Amygdala (tissue), 56 donors: ENCODE measurements at regions not wholly inside any gene's neighbourhood (a gene's known extent, or its start where the extent isn't known, plus 50 kb on each side); places are given as distances from the start of the nearest gene placed in this dataset.
A peak's percentile ranks its signal among the peaks of the same experiment; 100 is the strongest.
"Not testable (repeated sequence)": the region's sequence is repeated elsewhere in the genome, so short reads cannot be mapped to it uniquely, and the experiment has no call there.

ENCODE experiments used
- DNase-seq, 56 donors: peaks; one replicate each; lab custom pipeline; 2025; lab: John Stamatoyannopoulos, UW

DNA sequence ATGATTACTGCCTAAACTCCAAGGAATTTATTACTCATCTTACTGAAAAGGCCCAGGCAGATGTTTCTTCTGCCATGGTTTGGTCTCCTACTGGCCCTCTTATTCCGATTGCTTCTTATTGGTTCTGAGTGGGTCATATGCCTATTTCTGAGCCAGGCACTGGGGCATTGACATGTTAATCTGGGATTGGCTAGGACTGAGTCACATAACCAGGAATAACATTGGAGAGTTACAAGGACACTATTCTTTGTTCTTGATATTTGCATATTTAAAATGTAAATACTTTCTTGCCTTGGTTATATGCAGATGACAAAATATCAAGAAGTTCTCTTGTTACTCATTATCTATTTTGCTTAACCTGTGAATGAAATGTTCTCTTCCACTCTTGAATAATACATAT lies 534.4 kb upstream of the SLC39A10 start:
- DNase-seq, result no peak

DNA sequence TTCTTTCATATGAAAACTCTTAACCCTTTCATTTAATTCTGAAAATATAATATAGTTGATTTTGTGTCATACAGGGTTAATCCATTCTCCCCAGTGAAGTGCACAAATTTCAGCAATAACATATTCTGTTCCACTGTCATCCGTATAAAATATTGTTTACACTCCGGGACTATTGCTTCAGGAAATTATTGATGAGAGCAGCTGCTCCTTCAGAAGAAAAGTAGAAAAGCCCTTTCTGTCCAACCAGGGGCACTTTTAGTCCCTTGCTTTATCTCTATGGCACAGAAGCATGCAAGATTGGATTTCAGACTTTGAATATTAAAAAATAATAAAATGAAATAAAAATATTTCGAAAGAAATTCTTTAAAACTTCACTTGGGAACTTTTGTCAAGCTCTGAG lies 535.7 kb upstream of the SLC39A10 start:
- no peak for DNase-seq

DNA sequence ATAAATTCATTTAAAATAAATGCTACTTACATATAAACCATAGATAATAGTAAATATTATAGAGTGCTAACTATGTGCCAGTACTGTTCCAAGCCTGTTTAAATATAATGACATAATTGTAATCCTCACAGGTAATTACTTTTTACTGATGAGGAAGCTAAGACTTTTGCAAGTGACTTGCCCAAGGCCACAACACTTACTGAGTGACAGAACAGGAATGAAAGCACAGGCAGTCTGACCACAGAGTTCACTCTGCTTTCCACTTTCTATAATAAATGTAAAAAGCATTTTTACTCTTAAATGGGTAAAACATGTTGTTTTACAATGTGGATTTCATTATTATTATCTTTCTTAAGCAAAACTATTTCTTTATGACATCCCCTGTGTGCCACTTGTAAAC lies 537.8 kb upstream of the SLC39A10 start:
- no peak for DNase-seq

DNA sequence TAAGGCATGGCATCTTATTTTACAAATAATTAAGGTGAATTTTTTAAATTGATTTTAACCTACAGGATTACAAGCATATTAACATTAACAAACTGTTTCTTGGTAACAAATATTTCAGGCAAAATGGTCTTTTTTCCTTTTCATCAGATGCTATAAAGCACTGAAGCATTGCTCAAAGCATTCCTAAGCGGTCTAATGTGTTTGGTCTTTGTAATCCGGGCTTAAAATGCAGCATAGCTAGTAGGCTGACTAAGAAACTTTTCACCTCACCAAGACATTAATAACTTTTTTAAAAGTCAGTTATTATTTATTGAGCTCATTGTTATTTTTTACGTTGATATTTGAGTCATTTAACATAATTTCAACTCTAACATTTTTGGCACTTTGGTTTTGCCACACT lies 538.8 kb upstream of the SLC39A10 start:
- no peak for DNase-seq

DNA sequence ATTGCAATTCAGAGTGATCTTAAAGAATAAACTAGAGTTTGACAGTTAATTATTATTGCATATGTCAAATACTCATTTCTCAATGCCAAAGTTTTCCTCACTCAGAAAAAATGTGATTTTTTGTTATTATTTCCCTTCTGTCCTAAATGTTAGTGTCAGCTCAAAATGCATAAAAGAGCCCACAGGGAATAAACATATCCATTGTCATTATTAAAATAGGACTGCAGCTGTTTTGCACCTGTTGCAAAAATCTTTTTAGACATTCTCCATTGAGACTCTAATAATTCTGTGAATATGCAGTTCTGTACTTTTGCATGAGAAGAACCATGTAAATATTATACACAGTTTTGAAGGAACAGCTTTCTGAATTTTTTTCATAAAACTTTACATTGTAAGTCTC lies 540.0 kb upstream of the SLC39A10 start:
- DNase-seq, result no peak

DNA sequence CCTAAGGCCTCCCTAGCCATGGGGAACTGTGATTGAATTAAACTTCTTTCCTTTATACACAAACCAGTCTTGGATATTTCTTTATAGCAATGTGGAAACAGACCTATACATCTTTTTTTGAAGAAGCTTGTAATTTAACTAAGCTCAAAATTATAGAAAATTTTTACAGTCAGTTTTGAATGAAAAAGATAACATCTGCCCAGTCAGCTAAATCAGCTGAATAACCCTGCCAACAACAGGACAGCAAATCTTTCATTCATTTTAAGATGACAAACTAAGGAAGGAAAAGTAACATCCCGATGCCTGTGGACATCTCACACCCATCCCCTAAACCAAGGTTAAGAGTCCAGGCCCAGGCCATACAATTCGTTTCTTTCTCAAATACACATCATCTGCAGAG lies 541.3 kb upstream of the SLC39A10 start:
- DNase-seq, result no peak

DNA sequence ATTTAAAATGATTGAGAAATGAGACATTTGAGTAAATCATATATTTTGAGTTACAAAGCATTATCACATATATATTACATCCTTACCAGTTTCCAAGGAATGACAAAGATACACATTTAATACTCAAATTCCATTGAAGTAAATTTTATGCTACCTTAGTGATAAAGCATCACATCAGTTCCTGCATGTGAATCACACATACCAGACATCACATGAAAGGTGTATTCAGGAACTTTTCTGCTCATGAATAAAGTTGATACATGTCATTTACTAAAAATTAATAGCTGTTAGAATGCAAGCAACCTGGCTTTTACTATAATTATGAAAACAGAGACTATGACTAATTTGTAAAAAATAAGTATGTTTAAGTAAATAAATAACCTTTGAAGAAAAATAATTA lies 548.8 kb upstream of the SLC39A10 start:
- no peak for DNase-seq

DNA sequence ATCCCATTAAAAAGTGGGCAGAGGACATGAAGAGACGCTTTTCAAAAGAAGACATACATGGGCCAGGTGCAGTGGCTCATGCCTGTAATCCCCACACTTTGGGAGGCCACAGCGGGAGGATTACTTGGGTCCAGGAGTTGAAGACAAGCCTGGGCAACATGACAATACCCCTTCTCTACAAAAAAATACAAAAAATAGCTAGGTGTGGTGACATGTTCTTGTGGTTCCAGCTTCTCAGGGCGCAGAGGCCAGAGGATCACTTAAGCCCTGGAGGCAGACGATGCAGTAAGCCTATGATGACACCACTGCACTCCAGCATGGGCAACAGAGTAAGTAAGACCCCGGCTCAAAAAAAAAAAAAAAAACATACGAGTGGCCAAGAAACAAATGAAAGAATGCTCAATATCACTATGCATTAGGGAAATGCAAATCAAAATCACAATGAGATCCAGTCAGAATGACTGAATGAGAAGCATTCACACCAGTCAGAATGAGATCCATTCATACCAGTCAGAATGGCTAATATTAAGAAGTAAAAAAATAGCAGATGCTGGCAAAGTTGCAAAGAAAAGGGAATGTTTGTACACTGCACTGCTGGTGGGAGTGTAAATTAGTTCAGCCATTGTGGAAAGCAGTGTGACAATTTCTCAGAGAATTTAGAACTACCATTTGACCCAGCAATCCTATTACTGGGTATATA lies 550.2 kb upstream of the SLC39A10 start:
- DNase-seq, result peak in 1 of 56 donors; percentile 25

DNA sequence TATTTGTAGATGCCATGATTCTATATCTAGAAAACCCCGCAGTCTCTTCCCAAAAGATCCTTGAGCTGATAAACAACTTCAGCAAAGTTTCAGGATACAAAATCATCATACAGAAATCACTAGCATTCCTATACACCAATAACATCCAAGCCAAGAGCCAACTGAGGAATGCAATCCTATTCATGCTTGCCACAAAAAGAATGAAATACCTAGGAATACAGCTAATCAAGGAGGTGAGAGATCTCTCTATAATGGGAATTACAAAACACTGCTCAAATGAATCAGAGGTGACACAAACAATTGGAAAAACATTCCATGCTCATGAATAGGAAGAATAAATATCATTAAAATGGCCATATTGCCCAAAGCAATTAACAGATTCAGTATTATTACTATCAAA lies 551.4 kb upstream of the SLC39A10 start:
- no peak for DNase-seq

DNA sequence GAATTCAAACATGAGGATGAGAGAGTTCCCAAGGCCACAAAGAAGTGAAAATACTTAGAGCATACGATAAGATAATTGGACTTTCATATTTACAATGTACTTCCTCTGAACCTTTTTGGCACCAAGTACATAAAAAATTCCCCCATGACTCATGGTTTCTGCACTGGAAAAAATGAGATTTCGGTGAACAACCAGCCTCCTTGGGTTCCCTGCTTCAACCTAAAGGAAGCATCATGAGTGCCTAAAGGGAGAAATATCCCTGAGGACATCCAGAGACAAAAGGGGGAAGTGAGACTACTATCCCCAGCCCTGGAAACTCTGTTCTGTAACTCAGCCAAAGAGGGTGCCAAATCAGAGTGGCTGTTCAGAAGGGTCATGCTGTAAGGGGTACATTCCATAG lies 562.7 kb upstream of the SLC39A10 start:
- DNase-seq, result no peak

DNA sequence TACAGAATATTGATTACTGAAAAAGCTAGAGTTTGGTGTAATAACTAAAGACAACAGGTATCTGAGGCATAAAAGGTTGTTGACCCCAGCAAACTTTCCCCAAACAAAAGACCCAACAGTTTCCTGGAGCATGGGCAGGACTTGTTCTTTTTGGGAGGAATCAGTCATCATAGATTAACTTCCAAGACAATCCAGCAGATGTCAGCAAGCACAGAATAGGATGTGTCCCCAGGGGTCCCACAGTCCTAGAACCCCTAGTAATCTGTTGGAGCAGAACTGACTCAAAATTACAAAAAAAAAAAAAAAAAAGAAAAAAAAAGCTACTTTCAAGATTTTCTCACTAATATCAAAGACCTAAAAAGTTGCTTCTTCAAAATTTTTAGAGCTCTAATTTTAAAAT lies 564.7 kb upstream of the SLC39A10 start:
- no peak for DNase-seq

DNA sequence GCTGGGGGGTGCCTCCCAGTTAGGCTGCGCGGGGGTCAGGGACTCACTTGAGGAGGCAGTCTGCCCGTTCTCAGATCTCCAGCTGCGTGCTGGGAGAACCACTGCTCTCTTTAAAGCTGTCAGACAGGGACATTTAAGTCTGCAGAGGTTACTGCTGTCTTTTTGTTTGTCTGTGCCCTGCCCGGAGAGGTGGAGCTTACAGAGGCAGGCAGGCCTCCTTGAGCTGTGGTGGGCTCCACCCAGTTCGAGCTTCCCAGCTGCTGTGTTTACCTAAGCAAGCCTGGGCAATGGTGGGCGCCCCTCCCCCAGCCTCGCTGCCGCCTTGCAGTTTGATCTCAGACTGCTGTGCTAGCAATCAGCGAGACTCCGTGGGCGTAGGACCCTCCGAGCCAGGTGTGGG lies 584.2 kb upstream of the SLC39A10 start:
- DNase-seq, result not testable (repeated sequence)

DNA sequence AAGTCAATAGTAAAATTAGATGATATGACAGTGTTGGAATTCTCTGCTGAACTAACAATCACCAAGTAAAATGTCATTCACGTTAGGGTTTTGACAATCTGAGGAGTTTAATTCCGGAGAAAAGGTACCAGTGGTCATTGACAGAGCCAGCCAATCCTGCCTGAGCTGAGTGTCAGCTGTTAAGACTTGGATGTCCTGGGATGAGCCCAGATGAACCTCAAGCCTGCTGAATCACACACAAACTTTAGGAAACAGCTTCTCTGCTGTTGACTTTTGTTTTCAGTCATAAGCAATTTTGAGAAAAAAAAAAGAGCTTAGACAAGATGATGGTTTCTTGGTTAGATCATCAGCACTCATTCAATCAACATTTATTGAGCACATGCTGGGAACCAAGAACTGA lies 600.0 kb upstream of the SLC39A10 start:
- DNase-seq, result no peak

DNA sequence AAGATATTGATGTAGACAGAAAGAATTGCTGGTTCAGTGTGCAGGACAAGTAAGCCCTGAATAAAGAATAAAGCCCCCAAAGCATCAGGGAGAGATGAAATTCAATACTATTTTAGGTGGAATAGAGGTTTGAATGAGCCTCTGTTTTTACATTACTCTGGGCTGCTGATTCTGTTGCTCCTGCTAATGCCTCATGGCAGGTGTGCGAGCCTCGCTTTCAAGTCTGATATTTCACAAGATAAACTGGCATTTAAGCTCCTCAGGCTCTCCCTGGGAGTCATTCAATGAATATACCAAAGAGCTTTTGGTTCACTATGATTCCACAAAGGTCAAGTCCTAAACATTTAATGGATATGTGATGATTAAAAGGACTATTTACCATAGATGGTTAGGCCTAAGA lies 601.0 kb upstream of the SLC39A10 start:
- no peak for DNase-seq

DNA sequence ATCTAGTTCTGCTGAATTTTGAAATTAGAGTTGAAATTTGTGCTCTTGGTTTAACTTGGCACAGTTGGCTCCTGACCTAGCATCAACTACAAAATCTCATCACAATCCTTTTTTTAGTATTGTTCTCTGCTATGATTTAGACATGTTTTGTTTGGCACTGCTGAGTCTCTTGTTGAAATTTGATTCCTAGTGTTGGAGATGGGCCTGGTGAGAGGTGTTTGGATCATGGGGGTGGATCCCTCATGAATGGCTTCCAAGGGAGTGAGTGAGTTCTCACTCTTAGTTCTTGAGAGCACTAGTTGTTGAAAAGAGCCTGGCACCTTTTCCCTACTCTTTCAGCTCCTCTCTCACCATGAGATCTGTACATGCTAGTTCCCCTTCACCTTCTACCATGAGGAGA lies 605.6 kb upstream of the SLC39A10 start:
- DNase-seq, result no peak

DNA sequence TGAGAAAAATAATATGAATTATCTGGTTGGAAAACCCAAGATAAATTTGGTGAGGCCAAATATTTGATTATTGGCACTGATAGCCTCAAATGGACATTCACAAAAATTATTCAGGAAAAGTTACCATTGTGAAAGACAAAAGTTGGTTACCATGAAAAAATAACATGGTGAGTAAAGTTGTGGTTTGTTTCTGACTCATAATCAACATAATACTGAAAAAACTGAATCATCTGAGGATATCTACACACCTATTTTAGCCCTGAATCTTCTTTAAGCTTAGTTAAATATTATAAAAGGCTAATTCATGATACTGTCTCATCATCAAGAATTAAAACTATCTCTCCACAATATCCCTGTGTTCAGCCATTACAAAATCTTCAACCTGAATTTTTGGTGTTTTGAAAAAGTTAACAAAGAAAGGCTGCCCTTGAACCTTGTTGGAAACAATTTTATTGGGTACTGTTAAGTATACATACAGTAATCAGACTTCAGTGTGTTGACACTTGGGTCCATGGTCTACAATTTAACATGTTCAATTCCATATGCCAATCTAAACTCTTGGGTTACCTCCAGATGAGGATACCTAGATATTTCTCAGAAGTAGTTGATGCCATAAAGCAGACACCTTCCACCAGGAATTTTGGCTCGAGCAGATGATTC lies 607.5 kb upstream of the SLC39A10 start:
- DNase-seq, result no peak

DNA sequence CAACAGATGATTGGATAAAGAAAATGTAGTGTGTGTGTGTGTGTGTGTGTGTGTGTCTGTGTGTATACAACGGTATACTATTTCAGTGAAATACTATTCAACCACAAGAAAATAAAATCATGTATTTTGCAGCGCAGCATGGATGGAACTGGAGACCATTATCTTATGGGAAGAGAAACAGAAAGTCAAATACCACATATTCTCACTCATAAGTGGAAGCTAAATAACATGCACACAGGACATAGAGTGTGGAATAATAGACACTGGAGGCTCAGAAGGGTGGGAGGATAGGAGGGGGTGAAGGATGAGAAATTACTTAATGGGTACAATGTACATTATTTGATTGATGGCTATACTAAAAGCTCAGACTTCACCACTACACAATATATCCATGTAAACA lies 609.1 kb upstream of the SLC39A10 start:
- DNase-seq, result no peak

DNA sequence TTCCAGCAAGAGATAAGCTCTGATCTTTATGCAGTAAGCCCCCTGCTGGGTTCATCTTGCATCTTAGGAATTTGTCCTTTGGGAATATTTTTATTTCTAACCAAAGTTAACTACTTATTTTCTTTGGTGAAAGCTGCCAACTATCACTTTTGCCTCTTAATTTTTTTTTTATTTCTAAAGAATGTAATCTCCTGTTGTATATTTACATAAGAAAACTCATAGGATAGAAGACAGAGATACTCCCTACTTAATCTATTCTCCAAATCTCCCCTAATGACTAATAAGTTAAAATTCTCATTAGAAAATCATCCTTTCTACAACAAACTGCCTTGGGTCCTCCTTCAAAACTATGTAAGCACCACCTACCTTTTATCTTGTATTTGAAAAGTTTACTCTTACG lies 612.2 kb upstream of the SLC39A10 start:
- no peak for DNase-seq

DNA sequence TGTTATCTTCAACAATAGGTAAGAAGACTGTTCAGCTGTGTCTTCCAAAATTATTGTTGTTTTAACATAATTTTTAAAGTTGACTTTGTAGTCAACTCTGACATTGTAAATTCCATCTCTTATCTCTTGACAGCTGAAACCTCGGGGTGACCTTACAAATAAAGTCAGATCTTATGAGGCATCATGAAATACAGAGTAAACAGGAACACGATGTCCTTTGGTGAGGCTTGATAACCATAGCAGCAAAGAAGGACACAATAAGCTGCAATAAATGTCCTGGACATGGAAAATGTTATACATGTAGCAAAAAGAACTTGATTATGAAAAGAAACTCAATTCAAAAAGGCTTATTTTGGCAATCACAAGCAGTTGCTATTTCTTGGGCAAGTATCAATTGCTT lies 618.9 kb upstream of the SLC39A10 start:
- no peak for DNase-seq

DNA sequence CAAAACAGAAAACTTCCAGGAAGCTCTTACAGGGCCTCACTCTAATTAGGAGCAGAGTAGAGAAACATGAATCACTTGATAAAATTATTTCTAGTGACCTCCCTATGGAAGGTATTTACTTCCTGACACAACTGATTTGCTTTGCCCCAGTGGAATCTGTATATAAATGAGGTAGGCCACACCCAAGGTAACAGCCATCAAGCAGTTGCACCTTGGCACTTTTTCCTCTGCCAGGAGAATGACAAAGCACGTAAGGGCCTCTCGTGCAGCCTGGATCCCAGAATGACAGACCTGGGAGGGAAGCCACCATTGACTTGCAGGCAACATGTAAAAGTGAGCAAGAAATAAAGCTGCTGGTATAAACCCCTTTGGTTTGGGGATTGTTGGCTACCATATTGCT lies 620.0 kb upstream of the SLC39A10 start:
- no peak for DNase-seq

DNA sequence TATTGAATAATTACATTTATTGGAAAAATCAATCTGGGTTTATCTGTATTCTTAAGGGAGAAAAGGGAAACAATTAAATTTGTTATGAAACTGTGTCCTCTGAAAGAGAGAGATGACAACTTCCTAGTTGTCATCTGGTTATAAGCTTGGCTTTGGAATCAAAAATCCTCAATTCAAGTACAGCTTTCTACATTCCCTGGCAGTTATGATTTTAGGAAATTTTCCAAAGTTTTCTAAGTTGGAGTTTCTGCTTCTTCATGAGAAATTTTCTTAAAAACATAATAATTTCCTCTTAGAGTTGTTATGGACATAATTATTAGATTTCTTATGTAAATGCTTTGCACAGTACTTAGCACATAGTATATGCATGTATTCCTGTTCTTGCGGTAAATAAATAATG lies 625.6 kb upstream of the SLC39A10 start:
- DNase-seq, result no peak

DNA sequence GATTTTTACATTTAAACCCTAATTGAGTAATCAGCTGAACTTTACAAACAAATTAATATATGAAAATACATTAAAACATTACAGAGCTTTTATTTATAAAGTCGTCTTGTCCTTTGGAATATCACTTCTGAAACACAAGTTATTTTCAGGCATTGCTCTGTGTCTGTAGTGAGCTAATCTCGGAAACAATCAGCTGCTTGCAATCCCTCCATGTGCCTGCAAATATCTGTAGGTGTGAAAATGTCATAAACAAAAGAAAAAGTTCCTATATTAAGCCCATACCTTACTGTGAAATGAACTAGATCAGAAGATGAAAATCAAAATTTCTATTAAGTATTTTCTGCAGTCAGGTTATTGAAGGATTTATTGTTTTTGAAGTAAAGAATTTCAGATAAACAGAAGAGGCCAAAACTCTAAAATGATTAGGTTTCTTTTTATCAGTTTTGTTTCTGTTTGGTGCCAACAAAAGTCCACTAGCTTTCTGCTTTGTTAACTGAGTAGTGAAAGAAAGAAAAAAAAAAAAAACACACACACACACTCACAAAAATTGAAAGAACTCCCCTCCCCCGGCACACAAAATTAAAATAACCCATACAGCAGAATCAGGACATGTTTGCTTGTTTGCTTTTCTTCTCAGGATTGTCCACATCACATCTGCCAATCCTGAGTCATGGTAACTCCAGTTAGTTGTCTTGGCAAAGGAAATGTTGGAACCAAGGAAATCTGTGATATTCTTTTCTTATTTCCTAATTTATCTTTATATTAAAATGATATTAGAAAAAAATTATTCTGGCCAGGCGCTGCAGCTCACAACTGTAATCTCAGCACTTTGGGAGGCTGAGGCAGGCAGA lies 627.0 kb upstream of the SLC39A10 start:
- DNase-seq, result peak in 2 of 56 donors; percentile 0 to 2
